ENCODE measurements at regions not wholly inside any gene's neighbourhood (a gene's known extent, or its start where the extent isn't known, plus 50 kb on each side); places are given as distances from the start of the nearest gene placed in this dataset.

GRCh38 chr12:22808860-22809259 lies 183.9 kb downstream of the ETNK1 start:
- dilution Hi-C loops (cut with MboI; ENCODE audit: extremely low pct_ligation_motif_present, low sequenced_read_pairs), result no loop called here
- Histone ChIP-seq H3K9me3 (ENCODE audit: control insufficient read depth, low read depth, low read length) (no peaks in the 10 kb centered on the region), H3K9ac (ENCODE audit: control insufficient read depth, extremely low read depth, insufficient read depth, low read length) (no peak overlapping the region), H3K79me2 (ENCODE audit: control insufficient read depth, insufficient read depth, low read length) (no peaks in the 10 kb centered on the region), H3K4me3 (ENCODE audit: control insufficient read depth in 2 of 3, extremely low read depth in 1 of 3, insufficient read depth in 2 of 3, low read depth in 1 of 3, low read length in 3 of 3) (no peak overlapping the region), H3K27ac (ENCODE audit: control insufficient read depth, insufficient read depth, low read length) (no peak overlapping the region), H3K27me3 (ENCODE audit: control insufficient read depth, extremely low read depth, insufficient read depth, low read length) (no peaks in the 10 kb centered on the region), H3K4me1 (ENCODE audit: control insufficient read depth, extremely low read depth, insufficient read depth, low read length) (no peaks in the 10 kb centered on the region), H3K4me2 (ENCODE audit: control insufficient read depth, extremely low read depth, insufficient read depth, low read depth, low read length) (no peak overlapping the region), H3K36me3 (ENCODE audit: control insufficient read depth in 2 of 2, extremely low read depth in 1 of 2, insufficient read depth in 2 of 2, low read length in 2 of 2) (no peaks in the 10 kb centered on the region), H2AFZ (ENCODE audit: control insufficient read depth, low read length) (no peak overlapping the region), H4K20me1 (ENCODE audit: control insufficient read depth, extremely low read depth, insufficient read depth, low read length) (no peaks in the 10 kb centered on the region), H3K9me1 (ENCODE audit: control insufficient read depth, extremely low read depth, insufficient read depth, low read length) (no peaks in the 10 kb centered on the region)
- DNase-seq (ENCODE audit: low read depth, low spot score), result no peak
- FAIRE-seq, result no peak
- TF ChIP-seq EZH2 (IDR thresholded peaks at IDR 0.05; ENCODE audit: low read length) (no peak), CTCF (optimal IDR thresholded peaks at IDR 0.05 in 1 of 3, IDR thresholded peaks at IDR 0.05 in 1 of 3, conservative IDR thresholded peaks at IDR 0.05 in 1 of 3; ENCODE audit: extremely low read depth in 1 of 3, insufficient read depth in 2 of 3, low read length in 3 of 3) (no peak)

- Histone ChIP-seq H3K27me3 (ENCODE audit: control insufficient read depth, extremely low read depth, insufficient read depth, low read length) (no peaks in the 10 kb centered on the region), H3K9me1 (ENCODE audit: control insufficient read depth, extremely low read depth, insufficient read depth, low read length) (no peaks in the 10 kb centered on the region), H3K27ac (ENCODE audit: control insufficient read depth, insufficient read depth, low read length) (no peak overlapping the region), H3K4me2 (ENCODE audit: control insufficient read depth, extremely low read depth, insufficient read depth, low read depth, low read length) (no peak overlapping the region), H3K9me3 (ENCODE audit: control insufficient read depth, low read depth, low read length) (no peaks in the 10 kb centered on the region), H3K4me1 (ENCODE audit: control insufficient read depth, extremely low read depth, insufficient read depth, low read length) (no peaks in the 10 kb centered on the region), H2AFZ (ENCODE audit: control insufficient read depth, low read length) (no peak overlapping the region), H3K79me2 (ENCODE audit: control insufficient read depth, insufficient read depth, low read length) (no peaks in the 10 kb centered on the region), H3K9ac (ENCODE audit: control insufficient read depth, extremely low read depth, insufficient read depth, low read length) (no peak overlapping the region), H3K36me3 (ENCODE audit: control insufficient read depth in 2 of 2, extremely low read depth in 1 of 2, insufficient read depth in 2 of 2, low read length in 2 of 2) (no peaks in the 10 kb centered on the region), H3K4me3 (ENCODE audit: control insufficient read depth in 2 of 3, extremely low read depth in 1 of 3, insufficient read depth in 2 of 3, low read depth in 1 of 3, low read length in 3 of 3) (no peak overlapping the region), H4K20me1 (ENCODE audit: control insufficient read depth, extremely low read depth, insufficient read depth, low read length) (no peaks in the 10 kb centered on the region)
- no peak for FAIRE-seq
- TF ChIP-seq CTCF (optimal IDR thresholded peaks at IDR 0.05 in 1 of 3, IDR thresholded peaks at IDR 0.05 in 1 of 3, conservative IDR thresholded peaks at IDR 0.05 in 1 of 3; ENCODE audit: extremely low read depth in 1 of 3, insufficient read depth in 2 of 3, low read length in 3 of 3) (no peak), EZH2 (IDR thresholded peaks at IDR 0.05; ENCODE audit: low read length) (no peak)
- no peak for DNase-seq (ENCODE audit: low read depth, low spot score)
- dilution Hi-C loops (cut with MboI; ENCODE audit: extremely low pct_ligation_motif_present, low sequenced_read_pairs), result no loop called here
These were observed 185.1 kb downstream of the ETNK1 start for GRCh38 chr12:22810036-22810435.

Measured in keratinocyte (primary cell).